NCI-H2171 (cell line): ENCODE measurements at regions not wholly inside any gene's neighbourhood (a gene's known extent, or its start where the extent isn't known, plus 50 kb on each side); places are given as distances from the start of the nearest gene placed in this dataset.

ENCODE experiments used
- DNase-seq: peaks from one replicate; lab custom pipeline; 2025; lab: John Stamatoyannopoulos, UW

DNA sequence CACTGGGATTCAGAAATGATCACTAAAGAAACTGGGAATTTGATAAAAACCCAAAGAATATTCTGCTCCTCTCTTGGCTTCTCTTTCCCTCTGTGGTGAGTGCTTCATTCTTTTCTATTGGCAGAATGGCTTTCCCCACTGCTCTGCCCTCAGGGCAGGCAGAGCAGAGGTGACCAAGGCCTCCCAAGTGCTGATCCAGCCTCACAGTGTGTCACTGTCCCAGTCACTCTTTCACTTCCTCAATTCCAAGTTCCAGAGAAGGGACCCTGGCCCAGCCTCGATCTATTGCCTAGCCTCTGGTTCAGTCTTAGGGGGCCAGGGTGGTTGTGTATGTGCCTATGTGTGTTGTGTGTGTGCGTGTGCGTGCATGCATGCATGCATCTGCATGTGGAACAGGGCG is 180.6 kb upstream of the TMTC4 start:
- no peak for DNase-seq

DNA sequence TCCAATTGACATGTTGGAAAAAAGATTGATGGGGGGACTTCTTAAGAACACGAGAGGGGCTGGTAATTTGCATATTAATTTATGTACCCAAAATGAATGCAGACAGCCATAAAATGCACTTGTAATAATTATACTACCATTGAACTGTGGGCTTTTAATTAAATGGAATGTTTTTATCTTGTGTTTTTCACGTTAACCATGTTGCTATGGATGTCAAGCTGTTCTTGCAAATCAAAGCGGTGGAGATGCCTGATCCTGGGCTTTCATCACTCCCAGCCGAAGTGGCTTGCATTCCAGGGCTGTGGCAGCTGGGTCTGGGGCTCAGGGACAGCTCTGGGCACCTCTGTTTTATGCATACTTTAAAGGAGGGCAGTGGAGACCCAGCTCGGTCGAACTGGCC is 179.4 kb upstream of the TMTC4 start:
- no peak for DNase-seq

DNA sequence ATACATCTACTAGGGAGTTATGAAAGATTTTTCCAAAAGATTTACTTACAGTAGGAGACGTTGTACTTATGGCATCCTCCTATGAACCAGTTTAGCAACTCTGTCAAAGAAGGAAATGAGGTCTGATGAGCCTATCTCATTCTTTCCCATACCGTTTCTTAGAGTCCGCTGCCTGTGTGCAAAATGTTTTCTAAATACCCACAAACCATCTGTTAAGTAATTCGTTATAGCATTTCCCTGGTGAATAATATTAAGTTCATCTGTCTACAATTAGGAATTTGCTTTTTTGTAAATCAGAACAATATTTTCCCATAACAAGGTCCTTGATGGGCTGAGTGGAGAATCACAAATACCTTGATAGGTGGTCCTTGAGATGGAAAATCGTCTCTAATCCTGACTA is 178.8 kb upstream of the TMTC4 start:
- no peak for DNase-seq

DNA sequence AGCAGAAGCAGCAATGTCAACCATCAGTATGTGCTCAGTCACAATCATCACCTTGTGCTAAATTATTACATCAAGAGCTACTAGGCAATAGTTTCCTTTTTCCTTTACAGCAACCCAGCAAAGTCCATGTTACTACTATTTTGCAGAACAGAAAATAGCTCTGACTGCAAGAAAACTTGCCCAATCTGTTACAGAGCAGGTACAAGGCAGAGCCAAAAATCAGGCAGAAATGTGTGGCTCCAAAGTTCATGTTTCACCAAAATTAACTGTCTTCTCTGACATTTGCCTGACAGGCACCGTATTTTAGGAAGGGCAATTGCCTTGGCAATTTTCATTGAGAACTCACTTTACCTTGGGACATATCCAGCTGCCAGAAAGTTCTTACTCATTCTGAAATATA is 177.6 kb upstream of the TMTC4 start:
- DNase-seq, result no peak

DNA sequence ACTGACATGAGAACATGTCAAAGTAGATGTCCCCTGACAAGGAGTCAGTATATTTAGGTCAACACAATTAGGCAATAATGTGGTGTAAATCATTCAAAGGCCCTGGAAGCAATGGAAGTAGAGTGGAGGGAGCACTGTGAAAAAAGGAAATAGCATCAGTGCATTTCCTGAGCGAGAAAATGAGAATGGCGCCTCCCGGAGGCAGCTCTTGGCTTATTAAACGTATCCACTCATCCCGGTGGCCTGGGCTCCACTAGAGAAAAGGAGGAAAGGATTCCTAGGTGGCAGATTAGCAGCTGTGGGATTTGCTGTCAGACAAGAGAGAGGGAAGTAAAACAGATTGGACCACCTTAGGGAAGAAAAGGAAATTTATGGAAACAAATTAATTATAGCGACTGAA is 173.7 kb upstream of the TMTC4 start:
- no peak for DNase-seq

DNA sequence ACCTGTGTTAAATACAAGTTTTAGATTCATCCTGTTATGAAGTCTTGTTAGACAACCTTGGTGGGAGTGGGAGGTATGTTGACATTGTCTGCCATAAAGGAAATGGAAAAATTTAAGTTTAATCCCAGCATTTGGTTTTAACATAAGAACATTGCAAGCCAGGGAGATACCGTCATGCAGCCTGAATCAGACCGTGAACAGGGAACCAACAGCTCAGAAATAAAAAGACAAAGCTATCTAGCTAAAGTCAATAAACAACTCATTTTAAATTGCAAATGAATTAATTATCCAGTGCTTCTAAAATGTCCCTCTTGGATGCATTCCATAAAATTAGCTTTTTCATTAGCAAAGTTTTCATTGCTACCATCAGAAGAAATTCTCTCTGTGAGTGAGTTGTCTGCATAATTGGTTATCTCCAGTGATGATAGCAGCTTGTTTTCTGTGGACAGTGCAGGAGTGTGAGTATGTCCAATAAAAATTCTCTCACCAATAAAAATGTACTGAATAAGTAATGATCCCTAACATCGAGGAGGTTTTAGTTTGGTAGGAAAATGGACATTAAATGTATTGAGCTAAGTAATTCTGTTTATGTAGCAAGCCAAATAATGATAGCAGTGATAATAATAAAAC is 170.6 kb upstream of the TMTC4 start:
- DNase-seq, result no peak

DNA sequence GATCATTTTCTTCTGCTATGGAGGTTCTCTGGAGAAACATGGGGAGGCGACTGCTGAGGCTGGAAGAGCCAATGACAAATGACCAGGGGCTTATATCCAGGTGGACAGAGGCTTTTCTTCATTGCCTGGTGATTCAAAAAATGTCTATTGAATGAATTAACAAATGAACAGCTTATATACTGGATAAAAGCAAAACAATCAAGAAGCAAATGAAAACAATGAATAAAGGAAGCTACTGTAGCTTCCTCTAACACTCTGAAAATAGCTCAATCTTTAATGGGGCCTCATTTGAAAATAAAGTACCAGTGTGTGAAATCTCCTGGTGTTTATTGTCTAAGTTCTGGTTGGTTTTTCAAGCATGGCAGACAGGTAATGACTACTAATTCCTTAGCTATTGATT is 167.5 kb upstream of the TMTC4 start:
- DNase-seq, result no peak

DNA sequence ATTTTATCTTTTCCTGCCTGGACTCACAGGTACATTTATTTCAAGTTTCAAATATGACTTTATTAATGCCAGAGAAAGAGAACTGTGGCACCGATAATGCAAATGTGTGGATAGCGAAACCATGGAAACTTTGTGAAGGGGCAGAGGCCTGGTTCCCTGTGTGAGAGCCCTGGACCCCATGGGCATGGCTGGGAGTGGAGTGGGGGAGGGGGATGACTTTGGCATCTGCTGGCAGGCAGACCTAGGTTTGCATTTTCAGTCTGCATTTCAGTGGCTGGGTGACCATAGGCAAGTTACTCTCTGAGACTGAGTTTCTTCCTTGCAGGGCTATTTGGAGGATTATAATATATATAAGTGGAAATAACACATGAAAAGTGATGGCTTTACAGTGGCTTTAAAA is 163.8 kb upstream of the TMTC4 start:
- no peak for DNase-seq

DNA sequence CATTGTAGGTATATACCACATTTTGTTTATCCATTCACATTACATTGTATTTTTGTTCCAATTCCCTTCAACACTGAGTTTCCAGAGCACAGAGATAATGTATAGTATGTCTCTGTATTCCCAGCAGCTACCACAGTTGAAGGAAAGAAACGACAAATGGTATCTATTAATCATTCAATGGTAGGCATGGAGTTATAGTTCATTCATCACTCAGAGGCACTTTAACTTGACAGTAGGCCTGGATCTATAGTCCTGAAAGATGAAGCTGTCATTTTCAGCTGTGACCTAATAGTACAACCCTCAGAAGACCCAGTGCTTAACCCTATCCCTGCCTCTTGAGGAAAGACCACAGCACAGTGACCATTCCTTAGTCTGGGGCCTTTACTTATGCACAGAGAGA is 163.0 kb upstream of the TMTC4 start:
- DNase-seq, result no peak

DNA sequence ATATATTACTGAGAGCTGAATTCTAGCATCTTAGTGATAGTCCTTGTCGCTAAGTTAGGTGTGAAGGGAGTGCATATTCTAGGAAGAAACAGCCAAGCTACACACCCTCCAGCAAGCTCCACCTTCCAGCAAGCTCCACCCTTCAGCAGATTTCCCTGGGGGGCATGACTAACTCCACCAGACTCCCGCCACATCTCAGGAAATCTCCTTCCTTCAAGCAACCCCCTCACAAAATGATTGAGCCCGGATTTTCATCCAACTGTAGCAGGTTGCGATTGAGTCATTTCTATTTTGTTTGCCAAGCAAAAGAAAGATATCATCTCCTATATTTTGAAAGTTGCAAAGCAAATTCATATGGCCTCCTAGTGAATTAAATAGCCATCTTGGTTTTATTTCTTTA is 162.1 kb upstream of the TMTC4 start:
- no peak for DNase-seq

DNA sequence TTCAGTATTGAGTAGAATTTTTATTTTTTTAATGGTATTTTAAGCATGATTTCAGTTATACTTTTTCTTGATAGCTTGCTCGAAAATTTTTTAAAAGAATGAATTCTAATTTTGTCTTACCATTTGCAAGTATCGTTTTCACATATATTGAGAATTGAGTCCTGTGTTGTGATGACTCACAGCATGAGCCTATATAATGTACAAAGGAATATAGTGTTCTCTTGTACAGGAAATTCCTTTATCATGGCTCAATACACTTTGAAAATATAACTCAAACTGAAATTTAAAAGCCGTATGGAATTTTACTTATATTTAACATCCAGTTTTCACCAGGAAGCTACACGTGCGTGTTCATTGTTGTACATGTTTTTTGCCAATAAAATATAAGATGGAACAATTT is 161.1 kb upstream of the TMTC4 start:
- no peak for DNase-seq

DNA sequence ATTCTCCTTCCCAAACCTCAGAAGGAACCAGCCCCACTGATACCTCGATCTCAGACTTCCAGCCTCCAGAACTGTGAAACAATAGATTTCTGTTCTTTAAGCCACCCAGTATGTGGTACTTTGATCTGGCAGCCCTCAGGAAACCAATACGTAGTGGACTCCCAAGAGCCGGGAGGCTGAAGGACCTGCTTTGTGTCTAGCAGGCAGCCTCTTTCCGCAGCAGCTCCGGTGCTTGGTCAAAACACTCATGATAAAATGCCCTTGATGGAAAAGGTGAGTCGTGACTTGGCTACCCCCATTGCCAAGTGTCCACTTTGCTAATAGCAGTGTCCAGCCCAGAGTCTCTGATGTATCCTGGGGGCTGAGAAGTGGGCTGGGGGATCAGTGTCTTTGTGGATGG is 158.8 kb upstream of the TMTC4 start:
- no peak for DNase-seq

DNA sequence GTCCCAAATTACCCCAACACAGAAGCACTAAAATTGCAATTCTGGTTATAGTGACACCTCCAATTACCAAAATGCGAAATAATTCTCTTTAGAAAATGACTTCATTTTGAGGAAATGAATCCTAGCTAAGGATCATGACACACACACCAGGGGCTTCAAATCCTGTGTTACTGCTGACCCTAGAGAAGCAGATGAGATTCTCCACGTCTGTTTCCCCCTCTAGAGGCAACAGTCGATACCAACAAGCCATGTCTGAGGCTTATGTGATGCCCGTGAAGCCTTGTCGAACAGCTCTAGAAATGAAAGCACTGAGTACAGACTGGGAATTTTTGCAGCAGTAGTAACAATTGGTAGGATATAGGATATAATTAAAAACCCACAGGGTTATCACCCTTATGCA is 153.6 kb upstream of the TMTC4 start:
- DNase-seq, result no peak

DNA sequence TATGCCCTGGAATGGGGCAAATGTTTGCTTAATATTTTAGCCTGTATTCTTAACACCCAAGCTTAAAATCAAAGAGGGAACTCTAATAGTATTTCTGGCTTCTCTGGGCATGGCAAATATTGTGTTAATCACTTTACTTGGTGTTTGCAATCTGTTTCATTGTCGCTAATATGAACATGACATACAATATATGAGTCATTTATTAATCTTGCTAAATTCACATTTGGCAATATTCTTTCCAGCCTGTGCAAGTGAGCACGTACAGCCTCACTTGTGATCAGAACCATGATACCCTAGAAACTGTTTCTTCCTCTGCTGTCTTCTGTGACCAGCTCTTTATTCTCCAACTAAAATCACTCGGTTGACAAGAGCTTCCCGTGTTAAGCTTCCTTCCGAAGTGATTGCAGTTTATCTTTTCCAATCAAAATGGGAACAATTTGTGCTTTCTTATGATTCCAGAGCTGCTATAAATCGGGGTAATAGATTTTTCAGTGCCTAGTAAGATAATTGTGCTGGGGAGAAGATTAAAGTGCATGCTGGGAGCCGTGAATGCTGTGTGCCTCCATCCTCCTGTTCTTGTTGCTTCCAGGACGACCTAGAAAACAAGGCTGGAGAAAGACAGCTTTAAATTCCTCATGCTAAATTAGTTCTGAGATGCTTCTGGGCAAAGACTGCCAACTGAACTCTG is 153.0 kb upstream of the TMTC4 start:
- DNase-seq, result no peak

DNA sequence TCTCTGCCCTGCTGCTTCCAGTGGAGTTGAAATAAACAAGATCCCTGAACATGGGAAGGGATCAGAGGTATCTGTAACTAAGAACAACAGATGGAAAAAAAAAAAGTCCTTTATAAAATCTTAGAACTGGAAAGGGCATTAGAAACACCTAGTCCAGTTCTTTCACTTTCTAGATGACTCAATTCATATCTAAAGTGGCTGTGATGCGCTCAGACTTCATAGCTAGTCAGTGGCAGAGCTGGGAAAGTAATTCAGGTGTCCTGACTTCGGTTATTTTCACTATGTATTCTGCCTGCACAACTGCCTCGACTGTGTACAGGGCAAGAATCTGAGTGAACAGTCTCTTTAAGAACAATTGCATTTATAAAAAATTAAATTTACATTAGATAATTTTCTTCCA is 151.8 kb upstream of the TMTC4 start:
- no peak for DNase-seq

DNA sequence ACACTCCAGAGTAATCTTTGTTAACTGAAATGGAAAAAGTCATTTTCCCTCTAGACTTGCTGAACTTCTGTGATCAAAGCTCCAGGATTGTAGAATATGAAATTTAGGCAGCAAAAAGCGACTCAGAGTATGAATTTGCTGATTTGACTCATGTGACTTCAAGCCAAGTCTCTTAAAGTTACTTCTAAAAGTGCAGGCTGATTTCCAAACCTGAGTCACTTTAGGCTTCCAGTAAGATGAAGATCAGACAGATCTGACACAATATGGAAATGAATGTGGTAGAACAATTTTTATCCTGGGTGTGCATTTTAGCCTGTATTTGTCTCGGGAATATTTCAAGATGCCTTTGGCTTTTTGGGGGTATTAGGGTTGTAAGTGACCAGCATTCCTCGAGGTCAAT is 151.0 kb upstream of the TMTC4 start:
- DNase-seq, result no peak

DNA sequence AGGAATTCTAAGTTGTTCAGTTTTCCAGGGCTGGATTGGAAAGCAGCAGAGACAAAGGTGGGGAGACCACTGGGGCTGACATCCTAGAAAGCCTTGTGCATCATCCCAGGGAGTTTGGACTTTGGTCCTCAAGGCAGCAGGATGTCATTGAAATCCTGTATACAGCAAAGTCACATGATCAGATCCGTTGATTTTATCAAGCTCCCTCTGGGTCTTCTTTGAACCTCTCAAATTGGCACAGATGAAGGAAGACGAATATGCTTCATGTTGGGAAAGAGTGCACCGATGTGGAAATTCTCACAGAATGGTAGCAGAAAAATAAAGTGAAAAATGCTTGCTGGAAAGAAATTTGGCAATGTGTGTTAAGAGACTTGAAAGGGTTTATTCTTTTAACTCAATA is 149.8 kb upstream of the TMTC4 start:
- DNase-seq, result no peak

DNA sequence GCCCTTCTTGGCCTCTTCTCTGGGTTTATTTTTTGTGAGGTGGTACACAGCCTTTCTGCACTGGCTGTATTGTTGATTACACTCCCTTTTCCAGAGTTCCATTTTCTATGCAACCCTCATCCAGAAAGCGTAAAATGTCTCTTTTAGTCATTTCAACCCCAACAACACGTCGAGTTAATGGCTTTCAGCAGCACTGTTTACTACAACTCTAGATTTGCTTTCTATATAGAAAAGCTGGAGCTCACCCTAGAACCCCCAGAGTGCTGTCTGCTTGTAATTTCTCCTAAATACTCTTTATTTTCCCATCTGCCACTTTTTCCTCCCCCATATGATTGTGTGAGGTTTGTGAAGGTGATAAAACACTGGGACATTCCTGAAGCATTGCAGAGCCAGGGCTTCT is 148.9 kb upstream of the TMTC4 start:
- no peak for DNase-seq

DNA sequence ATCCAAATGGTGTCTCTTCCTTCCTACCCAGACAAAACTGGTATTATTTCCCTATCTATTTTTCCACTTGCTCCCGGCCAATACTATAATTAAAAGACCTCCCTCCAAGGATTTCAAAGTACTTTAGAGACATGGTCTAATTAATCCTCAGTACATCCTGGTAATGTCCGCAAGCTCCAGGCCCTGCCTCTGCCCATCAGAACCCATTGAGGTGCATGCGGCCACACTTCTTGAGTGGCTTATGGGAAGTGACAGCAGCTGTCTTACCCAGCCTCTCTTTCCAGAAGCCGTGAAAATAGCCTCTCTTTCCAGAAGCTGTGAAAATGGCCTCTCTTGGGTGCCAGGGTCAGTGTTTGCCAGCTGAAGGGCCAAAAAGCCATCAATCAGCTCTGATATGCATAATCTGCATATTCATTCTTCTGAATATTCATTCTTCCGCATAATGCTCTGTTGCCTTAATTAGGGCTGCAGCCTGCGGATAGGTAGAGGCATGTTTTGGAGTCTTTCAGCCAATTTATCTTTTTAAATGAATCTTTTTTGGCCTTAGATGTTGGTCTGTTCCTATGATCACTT is 148.4 kb upstream of the TMTC4 start:
- no peak for DNase-seq

DNA sequence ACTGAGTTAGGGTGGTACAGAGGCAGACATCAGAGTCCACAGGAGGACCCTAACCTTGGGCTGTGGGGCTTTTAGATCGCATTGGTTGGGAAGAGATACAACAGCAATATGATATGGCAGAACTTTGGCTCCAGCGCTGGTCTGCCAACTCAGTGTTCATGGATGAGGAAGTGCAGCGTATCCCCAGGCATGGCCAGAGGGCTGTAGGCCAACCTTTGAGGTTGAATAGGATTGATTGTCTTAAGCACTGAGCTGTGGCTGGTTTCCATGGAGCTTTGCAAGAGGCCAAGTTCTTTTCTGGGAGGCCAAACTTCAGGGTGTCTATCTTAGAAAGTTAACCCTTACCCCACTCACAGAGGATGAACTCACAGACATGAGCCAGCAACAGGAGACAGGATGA is 144.1 kb upstream of the TMTC4 start:
- DNase-seq, result no peak

DNA sequence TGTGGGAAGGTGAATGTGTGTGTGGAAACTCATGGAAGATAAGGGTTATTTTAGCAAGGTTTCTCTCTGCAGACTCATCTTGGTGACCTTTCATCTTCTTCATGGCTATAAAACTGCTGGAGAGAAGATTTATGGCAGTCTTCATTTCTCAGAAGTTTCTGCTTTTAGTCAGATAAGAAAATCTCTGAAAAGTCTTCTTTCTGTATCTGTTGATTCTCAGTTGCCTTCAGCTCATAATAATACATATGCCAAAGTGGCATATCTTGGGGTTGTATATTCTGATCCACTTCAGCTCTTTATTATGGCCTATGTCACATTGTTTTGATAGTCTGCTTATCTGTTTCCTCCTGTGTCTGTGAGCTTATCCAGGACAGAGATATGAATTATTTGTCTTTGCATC is 143.3 kb upstream of the TMTC4 start:
- no peak for DNase-seq

DNA sequence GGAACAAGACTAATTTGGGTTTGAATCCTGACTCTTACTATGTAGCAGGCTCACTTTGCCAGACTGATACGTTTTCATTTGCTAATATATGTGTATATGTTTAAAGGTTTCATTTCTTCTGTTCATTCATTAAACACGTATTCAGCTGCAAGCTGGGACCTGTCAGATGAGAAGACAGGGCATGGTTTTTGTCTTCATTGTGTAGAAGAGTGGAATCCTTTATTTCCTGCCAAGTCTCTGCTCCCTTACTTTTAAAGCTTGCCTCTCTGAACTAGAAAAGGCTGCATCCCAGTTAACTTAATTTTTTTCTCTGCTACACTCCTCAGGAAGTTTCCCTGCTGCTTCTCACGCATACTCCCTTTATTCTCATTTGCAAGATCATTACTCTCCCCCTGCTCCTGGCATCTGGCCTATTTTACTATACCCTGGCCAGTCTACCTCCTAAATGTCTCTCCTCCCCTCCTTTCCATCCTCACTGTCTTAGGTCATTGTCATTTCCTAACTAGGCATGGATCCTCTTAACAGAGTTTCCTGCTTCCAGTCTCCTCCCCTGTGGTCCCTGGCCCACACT is 141.0 kb upstream of the TMTC4 start:
- DNase-seq, result no peak

DNA sequence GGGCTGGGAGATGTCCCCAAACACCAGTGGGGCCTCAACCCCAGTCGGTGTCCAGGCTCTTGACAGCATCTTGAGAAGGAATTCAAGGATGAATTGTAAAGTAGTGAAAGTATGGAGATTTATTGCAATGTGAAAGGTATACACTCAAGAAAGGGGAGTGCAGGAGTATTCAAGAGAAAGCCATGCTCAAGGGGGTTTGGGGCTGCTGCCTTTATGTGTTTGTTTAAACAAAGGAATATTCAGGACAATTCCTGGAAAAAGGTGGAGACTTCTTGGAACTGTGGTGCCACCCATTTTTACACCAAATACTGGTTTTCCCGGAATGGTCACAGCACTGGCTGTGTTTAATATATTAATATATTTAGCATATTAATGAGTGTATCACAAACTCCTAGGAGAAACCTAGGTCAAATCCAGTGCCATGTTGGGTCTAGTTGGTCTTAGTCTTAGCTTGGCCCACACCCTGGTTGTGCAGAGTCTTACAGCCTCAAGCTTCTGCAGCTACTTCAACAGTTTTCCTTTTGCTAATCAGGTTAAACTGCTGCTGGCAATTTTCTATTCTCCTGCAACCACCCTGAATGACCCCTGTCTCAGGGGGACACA is 138.5 kb upstream of the TMTC4 start:
- no peak for DNase-seq
